Stimulated activated CD4-positive, alpha-beta T cell treated with anti-CD3 and anti-CD28 coated beads, Interleukin-4, amount 100 ng/mL, for 24 hours (primary cell): ENCODE measurements at regions not wholly inside any gene's neighbourhood (a gene's known extent, or its start where the extent isn't known, plus 50 kb on each side); places are given as distances from the start of the nearest gene placed in this dataset.

Source experiments
- DNase-seq: peaks from one replicate; pipeline ENCODE4 v3.0.0-alpha.2; 2020

DNA sequence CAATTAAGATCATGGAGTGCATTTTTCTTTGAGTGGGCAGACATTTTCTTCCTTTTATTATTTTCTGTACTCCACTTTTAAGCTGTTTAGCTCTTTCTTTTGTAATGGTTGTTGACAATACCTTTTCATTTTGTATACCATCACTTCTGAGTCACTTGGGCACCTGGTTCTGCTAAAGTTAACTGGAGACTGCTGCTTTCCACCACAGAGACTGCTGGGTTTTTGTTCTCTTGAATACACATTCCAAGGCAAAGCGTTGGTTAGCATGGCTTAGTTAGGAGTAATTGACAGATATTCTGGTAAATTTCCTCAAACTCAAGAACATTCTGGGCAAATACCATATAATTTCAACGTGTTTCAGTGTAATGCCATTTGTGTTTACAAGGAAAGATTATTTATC, 541.9 kb upstream of the CELF2 start:
- DNase-seq: no peak

GRCh38 chr10:10477844-10478243, 539.8 kb upstream of the CELF2 start:
- no peak for DNase-seq

- DNase-seq: no peak
Measured at GRCh38 chr10:10479465-10479864, 538.2 kb upstream of the CELF2 start.

DNA sequence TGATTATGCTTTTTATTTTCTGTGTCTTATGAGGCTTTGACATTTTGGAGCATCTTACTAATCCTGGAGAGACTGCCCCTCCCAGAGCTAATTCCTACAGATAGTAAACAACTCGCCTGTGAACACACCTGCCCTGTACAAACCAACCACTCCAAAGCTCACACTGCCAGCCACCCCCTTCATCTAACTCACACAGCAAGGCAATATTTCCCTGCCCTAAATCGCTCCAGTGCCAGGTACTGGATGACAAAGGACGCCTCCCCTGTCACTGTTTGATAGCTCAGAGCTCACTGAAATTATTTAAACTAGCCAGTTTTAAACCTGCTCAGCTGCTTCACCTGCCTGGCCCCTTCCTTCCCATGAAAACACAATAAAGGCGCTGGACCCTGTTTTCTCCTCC, 535.1 kb upstream of the CELF2 start:
- DNase-seq: no peak

DNA sequence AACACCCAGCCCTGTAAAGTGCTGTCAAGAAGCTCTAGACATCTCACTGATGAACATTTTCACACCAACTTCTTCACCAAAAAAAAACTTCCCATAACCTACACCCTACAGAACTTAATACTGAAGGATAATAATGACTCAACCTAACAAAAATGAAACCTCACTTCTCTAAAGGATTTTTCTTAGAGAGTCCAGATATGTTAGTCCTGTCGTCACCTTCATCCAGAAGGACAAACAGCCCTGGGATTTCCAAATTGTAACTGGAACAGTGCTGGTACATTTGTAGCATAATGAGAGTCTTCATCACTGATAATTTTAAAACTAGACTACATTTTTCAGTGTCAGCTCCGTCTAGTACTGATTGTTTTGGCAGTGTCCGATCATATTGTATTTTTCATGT, 528.6 kb upstream of the CELF2 start:
- DNase-seq: no peak

- DNase-seq: no peak
Measured at GRCh38 chr10:10489805-10490571, 527.7 kb upstream of the CELF2 start.

- no peak for DNase-seq
Measured at GRCh38 chr10:10490581-10490980, 527.1 kb upstream of the CELF2 start.

DNA sequence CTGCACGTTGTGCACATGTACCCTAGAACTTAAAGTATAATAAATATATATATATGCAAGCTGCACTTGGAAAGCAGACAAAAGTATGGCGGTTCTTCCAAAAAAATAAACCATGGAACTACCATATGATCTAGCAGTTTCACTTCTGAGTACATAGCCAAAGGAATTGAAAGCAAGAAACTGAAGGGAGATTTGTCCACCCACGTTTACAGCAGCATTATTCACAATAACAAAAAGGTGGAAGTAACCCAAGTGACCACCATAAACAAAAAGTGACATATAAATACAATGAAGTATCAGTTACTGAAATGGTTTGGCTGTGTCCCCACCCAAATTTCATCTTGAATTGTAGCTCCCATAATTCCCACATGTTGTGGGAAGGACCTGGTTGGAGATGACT, 525.3 kb upstream of the CELF2 start:
- DNase-seq: no peak

GRCh38 chr10:10493833-10494232, 523.8 kb upstream of the CELF2 start:
- no peak for DNase-seq

DNA sequence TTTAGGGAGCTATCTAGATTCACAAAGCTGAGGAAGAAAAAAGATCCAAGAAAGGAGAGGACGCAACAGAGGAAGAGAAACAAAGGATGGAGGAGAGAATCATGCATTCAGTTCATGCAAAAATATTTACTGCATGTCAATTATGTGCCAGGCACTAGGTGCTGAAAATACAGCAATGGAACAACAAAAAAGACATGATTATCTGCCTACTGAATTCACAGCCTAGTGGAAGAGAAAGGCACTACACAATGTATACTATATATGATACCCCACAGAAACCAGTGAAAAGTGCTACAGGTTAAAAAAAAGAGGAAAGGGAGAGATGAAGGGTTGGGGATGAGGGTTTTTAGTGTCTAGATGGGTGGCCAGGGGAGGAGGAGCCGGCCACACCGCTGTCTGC, 520.4 kb upstream of the CELF2 start:
- no peak for DNase-seq

- DNase-seq: no peak
Measured at GRCh38 chr10:10498781-10499180, 518.9 kb upstream of the CELF2 start.

- no peak for DNase-seq
Measured at GRCh38 chr10:10499839-10500238, 517.8 kb upstream of the CELF2 start.

DNA sequence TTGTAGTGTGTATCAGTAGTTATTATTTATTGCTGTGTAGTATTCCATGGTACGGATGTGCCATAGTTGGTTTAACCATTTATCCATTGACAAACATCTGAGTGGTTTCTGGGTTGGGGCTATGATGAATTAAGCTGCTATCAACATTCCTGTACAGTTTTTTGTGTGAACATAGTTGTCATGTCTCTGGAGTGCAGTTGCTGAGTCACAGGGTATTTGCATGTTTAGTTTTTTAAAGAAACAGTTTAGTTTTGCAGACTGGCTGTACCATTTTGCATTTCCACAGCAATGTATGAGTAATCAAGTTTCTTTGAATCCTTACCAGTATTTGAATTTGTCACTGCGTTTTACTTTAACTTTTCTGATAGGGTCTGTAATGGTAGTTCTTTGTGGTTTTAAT, 516.7 kb upstream of the CELF2 start:
- no peak for DNase-seq

- DNase-seq: no peak
Measured at GRCh38 chr10:10503772-10504171, 513.9 kb upstream of the CELF2 start.

DNA sequence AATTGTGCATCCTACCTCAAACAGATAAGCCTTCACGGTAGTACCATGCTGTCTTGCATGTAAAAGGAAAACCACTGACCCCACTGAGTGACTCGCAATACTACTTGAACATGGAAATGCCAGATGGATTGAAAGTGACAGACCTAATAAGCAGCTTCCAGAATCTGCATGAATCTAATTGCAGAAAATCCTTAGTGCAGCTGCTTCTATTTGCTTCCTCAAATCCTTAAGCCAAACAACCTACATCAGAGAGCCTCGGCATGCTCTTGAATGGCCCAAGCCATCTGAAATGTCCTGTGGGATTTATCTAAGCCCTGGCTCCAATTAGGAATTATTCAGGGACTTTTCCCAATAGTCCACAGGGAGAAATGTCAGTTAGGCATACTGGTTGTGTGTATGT, 509.5 kb upstream of the CELF2 start:
- no peak for DNase-seq

- no peak for DNase-seq
Measured at GRCh38 chr10:10510179-10510578, 507.5 kb upstream of the CELF2 start.

DNA sequence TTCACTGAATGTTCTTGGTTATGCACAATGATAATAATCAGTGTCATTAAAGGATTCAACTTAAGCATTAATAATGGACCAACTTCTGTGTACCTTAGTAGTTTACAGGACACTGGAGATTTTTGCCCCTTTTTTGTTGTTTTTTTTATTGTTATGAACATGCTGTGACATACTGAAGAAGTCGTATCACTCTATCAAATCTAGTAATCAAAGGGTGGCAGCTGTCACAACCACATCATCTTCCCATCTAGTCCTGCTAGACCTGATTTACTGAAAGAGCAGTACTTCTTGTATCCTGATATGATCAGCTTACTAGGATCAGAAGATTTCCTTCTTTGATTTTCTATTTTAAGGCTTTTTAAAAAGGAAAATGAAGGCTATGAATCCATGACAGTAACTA, 504.6 kb upstream of the CELF2 start:
- no peak for DNase-seq

DNA sequence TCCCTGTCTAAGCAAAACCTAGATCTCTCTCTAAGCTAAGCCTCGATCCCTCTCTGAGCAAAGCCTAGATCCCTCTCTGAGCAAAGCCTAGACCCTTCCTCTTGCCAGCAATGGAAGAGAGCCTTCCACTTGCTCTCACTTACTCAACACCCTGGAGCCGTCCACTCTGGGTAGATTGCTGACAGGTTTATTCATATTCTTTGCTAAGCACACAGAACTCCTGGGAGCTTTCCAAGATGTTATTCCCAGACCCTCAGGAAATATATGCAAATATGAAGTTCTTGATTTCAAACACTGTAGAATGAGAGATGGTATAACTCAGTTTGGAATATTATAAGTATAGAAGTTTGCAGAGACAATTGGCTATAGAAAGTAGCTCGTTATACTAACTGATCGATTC, 503.8 kb upstream of the CELF2 start:
- no peak for DNase-seq

DNA sequence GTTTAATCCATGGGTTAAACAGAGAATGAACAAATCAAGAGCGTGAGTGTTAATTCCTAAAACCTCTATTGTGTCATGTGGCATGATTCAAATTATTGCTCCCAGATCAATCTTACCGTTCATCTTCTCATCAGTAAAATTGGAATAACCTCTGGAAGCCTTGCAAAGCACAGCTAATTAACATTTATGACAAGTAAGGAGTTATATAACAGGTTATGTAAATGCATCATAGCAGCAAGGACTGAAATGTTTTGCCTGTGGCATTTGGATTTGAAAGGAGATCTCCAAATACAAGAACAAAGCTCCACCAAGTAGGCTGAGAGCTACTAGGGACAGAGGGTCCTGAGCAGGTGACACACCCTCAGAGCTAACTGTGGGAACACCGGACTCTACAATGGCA, 502.9 kb upstream of the CELF2 start:
- DNase-seq: no peak

DNA sequence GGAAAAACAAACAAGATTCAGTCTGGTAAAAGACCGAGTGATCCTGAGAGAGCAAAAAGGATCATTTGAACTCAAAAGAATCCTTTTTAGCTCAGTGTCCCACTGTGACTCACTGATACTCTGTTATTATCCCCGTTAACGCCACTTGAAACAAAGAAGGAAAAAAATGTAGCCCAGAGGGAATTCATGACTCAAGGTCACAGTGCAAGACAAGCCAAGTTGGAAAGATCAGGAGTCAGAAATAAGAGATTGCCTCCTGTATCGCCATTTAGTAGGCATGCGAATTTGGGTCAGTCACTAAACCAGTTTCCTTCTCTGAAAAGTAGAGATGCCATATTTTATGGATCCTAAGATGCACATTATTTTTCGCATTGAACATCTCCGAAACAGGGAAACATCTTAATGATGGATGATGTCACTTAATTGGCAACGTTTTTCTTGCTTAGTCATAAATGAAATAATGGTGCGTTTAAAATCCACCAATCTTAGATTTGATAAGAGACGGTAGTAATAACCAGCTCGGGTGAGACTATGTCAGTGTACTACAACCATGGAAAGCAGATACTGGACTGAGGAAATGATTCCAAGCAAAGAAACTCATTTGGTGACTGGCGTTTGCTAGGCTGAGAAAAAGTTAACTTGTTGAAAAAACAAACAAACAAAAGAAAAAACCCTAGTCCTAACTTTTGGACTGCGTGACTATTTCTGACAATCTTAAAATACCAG, 502.0 kb upstream of the CELF2 start:
- no peak for DNase-seq

DNA sequence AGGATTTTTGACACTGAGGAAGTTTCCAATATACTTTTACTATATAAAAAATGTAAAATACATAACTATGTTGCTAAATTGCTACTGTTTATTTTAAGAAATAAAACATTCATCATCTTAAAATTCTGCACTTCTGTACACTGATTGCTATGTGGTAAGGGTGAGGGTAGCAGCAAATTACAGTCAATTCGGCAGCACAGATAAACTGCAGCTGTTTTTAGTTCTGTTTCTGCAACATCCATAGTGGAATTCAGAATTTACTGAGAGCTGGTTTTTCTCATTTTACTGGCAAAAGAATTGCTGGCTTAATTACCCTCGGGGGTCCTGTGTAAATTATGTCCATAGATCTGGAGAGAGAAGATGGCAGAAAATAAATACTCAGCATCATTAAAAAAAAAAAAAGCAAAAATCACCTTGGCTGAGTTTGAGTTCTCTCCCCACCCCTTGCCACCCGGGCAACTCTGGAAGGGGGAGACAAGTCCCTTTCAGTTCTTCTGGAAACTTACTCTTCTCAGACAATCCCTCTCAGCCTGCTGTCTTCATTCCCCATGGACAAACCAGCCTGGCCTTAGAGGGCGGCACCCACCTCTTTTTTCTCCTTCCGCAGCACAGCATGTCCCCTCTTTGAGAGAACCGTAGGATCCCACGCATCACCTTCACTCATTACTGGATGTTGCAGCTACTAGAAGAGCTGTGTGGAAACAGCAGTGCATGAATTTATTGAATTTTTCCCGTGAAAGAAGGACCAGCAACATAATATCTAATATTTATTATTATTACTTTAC, 501.1 kb upstream of the CELF2 start:
- no peak for DNase-seq

DNA sequence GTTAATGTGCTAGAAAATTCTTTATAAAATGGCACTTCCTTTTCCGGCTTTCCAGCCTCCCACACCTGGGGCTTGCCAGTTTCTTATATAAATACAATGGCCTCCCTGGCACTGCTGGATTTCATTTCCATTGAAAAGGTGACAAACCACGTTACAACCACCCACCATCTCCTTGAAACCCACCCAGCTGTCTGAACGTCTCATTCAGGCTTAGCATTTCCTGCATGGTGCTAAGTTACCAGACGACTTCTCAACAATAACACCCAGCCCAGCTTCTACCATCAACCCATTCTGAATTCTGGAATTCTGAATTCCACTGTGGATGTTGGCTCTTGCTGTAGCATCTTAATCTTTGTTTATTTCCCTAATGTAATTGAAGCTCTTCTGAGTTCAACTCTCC, 499.8 kb upstream of the CELF2 start:
- DNase-seq: no peak

DNA sequence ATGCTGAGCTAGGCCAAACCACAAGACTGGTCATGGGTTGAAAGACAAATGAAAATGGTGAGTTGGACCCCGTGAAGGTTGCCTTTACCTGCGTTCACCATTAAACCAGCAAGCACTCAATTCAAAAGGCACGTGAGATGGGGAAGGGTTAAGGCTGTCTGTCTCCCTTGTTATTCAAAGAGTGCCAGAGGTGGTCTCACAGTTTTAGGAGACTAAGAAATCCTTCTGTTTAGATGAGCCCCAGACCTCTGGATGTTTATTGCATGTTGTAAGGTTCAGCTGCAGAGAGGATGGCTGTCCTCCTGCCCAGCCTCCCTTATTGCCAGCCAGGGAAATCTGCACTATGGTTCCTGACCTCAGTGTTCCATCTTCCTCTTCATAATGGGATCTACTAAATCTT, 498.0 kb upstream of the CELF2 start:
- DNase-seq: no peak
